ENCODE measurements at regions not wholly inside any gene's neighbourhood (a gene's known extent, or its start where the extent isn't known, plus 50 kb on each side); places are given as distances from the start of the nearest gene placed in this dataset.

DNA sequence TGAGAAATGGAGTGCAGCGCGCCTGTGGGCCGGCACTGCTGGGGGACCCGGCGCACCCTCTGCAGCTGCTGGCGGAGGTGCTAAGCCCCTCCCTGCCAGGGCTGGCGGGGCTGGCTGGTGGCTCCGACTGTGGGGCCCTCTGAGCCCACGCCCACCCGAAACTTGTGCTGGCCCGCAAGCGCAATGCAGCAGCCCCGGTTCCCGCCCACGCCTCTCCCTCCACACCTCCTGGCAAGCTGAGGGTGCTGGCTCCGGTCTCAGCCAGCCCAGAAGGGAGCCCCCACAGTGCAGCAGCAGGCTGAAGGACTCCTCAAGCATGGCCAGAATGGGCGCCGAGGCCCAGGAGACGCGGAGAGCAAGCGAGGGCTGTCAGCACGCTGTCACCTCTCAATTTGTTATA lies 1063.0 kb upstream of the AUTS2 start:
- no peak for TF ChIP-seq CTCF (conservative IDR thresholded peaks at IDR 0.05; ENCODE audit: low read depth in 2 of 2)
- no peak for TF ChIP-seq JUNB (IDR thresholded peaks at IDR 0.05; ENCODE audit: unreplicated experiment)
- no peak for TF ChIP-seq EZH2 (IDR thresholded peaks at IDR 0.05; ENCODE audit: low read depth, unreplicated experiment)
- TF ChIP-seq POLR2AphosphoS5 (IDR thresholded peaks at IDR 0.05; ENCODE audit: low read depth) = no peak
- TF ChIP-seq, protein P1, sequence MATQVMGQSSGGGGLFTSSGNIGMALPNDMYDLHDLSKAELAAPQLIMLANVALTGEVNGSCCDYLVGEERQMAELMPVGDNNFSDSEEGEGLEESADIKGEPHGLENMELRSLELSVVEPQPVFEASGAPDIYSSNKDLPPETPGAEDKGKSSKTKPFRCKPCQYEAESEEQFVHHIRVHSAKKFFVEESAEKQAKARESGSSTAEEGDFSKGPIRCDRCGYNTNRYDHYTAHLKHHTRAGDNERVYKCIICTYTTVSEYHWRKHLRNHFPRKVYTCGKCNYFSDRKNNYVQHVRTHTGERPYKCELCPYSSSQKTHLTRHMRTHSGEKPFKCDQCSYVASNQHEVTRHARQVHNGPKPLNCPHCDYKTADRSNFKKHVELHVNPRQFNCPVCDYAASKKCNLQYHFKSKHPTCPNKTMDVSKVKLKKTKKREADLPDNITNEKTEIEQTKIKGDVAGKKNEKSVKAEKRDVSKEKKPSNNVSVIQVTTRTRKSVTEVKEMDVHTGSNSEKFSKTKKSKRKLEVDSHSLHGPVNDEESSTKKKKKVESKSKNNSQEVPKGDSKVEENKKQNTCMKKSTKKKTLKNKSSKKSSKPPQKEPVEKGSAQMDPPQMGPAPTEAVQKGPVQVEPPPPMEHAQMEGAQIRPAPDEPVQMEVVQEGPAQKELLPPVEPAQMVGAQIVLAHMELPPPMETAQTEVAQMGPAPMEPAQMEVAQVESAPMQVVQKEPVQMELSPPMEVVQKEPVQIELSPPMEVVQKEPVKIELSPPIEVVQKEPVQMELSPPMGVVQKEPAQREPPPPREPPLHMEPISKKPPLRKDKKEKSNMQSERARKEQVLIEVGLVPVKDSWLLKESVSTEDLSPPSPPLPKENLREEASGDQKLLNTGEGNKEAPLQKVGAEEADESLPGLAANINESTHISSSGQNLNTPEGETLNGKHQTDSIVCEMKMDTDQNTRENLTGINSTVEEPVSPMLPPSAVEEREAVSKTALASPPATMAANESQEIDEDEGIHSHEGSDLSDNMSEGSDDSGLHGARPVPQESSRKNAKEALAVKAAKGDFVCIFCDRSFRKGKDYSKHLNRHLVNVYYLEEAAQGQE (IDR thresholded peaks at IDR 0.05; ENCODE audit: unreplicated experiment) = no peak
- no peak for TF ChIP-seq STAT1 (IDR thresholded peaks at IDR 0.05; ENCODE audit: unreplicated experiment)
- no peak for TF ChIP-seq EZH2phosphoT487 (IDR thresholded peaks at IDR 0.05; ENCODE audit: unreplicated experiment)
- TF ChIP-seq CREB1 (CRISPR knock-in tag; IDR thresholded peaks at IDR 0.05; ENCODE audit: low read depth) = no peak
